Testis (tissue), 2 donors: ENCODE measurements at regions not wholly inside any gene's neighbourhood (a gene's known extent, or its start where the extent isn't known, plus 50 kb on each side); places are given as distances from the start of the nearest gene placed in this dataset.

Source experiments
- DNase-seq: peaks from one replicate; pipeline ENCODE4 v3.0.0-alpha.2; 2019
- H3K27ac ChIP-seq, 2 donors: fragments of 200-600 bp; sonication (generic); one replicate each; pipeline ENCODE4 v1.5.1; 2019
- H3K27me3 ChIP-seq: fragments of 200-600 bp; sonication (generic); one replicate; pipeline ENCODE4 v1.5.1; 2019
- H3K36me3 ChIP-seq: fragments of 200-600 bp; sonication (generic); one replicate; pipeline ENCODE4 v1.5.1; 2017; ENCODE audit warnings: low read depth; ENCODE audit errors: missing control alignments
- H3K4me1 ChIP-seq: fragments of 200-600 bp; sonication (generic); one replicate; pipeline ENCODE4 v1.5.1; 2019
- H3K4me3 ChIP-seq, 2 donors: fragments of 200-600 bp; sonication (generic); one replicate each; pipeline ENCODE4 v1.5.1; 2017 to 2019
- H3K9me3 ChIP-seq: fragments of 200-600 bp; sonication (generic); one replicate; pipeline ENCODE4 v1.5.1; 2017
- CTCF ChIP-seq, 3 experiments: fragments of 450-650 bp in 2 of 3; fragments of 200-600 bp in 1 of 3; sonication (generic) in 1 of 3; IDR thresholded peaks; one replicate each; pipeline ENCODE4 v1.5.1; 2016 to 2019; ENCODE audit warnings: antibody characterized with exemption in 3 of 3, mild to moderate bottlenecking in 2 of 3, moderate library complexity in 1 of 3
- POLR2A ChIP-seq: fragments of 450-650 bp; IDR thresholded peaks from one replicate; pipeline ENCODE4 v1.6.1; 2017; ENCODE audit warnings: antibody characterized with exemption, mild to moderate bottlenecking, moderate library complexity
- WGBS, 2 donors: methylation state at CpG; one replicate each; pipeline ENCODE4 v1.1.5; 2018; 5-methylcytosine and 5-hydroxymethylcytosine counted together
- intact Hi-C: fragments of 100-400 bp; cut with DNase I; formaldehyde crosslinking; loops from one replicate; pipeline ENCODE4 v1.15.1; 2023; ENCODE audit warnings: low total_unique reads

- H3K27me3 ChIP-seq: no peaks in the 10 kb centered on the region
- WGBS, 2 donors: 91 to 92% methylated on average over 4 of the region's 4 CpGs
- no peaks in the 10 kb centered on the region for H3K9me3 ChIP-seq
- TF ChIP-seq POLR2A (no peak), CTCF (IDR thresholded peaks at IDR 0.05) (no peak)
- H3K27ac ChIP-seq: no peak overlapping the region
- no peak for DNase-seq
- peaks cover 9% of the 10 kb centered on the region for H3K4me1 ChIP-seq
- intact Hi-C loops: no loop called here
- no peak overlapping the region for H3K4me3 ChIP-seq
- H3K36me3 ChIP-seq: no peaks in the 10 kb centered on the region
Measured at GRCh38 chr14:55744321-55744720, 164.3 kb downstream of the KTN1 start.

- Histone ChIP-seq H3K4me3 (no peak overlapping the region), H3K9me3 (no peaks in the 10 kb centered on the region), H3K27me3 (no peaks in the 10 kb centered on the region), H3K27ac (no peak overlapping the region), H3K4me1 (peaks cover 3% of the 10 kb centered on the region), H3K36me3 (no peaks in the 10 kb centered on the region)
- intact Hi-C loops: no loop called here
- WGBS, 2 donors: 97 to 100% methylated on average over 7 of the region's 7 CpGs
- no peak for DNase-seq
- TF ChIP-seq POLR2A (no peak), CTCF (IDR thresholded peaks at IDR 0.05) (no peak)
Measured at GRCh38 chr14:55745906-55746305, 165.9 kb downstream of the KTN1 start.

- WGBS, 2 donors: 94 to 96% methylated on average over 2 of the region's 2 CpGs
- H3K4me3 ChIP-seq: no peak overlapping the region
- no peak for DNase-seq
- TF ChIP-seq POLR2A (no peak), CTCF (IDR thresholded peaks at IDR 0.05) (no peak)
- H3K36me3 ChIP-seq: no peaks in the 10 kb centered on the region
- H3K4me1 ChIP-seq: peaks cover 3% of the 10 kb centered on the region
- H3K27ac ChIP-seq: no peak overlapping the region
- no peaks in the 10 kb centered on the region for H3K27me3 ChIP-seq
- intact Hi-C loops: no loop called here
- H3K9me3 ChIP-seq: no peaks in the 10 kb centered on the region
Measured at GRCh38 chr14:55746558-55746957, 166.6 kb downstream of the KTN1 start.

- no peak overlapping the region for H3K27ac ChIP-seq
- no peak for DNase-seq
- no peaks in the 10 kb centered on the region for H3K9me3 ChIP-seq
- 90 to 98% methylated on average over 6 of the region's 6 CpGs for WGBS, 2 donors
- H3K27me3 ChIP-seq: no peaks in the 10 kb centered on the region
- no peak for TF ChIP-seq CTCF (IDR thresholded peaks at IDR 0.05)
- no peak for TF ChIP-seq POLR2A
- intact Hi-C loops: no loop called here
- H3K4me3 ChIP-seq: no peak overlapping the region
- peaks cover 3% of the 10 kb centered on the region for H3K4me1 ChIP-seq
- H3K36me3 ChIP-seq: no peaks in the 10 kb centered on the region
Measured at GRCh38 chr14:55747186-55747585, 167.2 kb downstream of the KTN1 start.

GRCh38 chr14:55749201-55749812 lies 169.3 kb downstream of the KTN1 start:
- no peak for DNase-seq
- Histone ChIP-seq H3K27ac (no peak overlapping the region), H3K4me3 (no peak overlapping the region), H3K9me3 (no peaks in the 10 kb centered on the region), H3K27me3 (no peaks in the 10 kb centered on the region), H3K4me1 (no peaks in the 10 kb centered on the region), H3K36me3 (no peaks in the 10 kb centered on the region)
- TF ChIP-seq CTCF (IDR thresholded peaks at IDR 0.05): no peak
- TF ChIP-seq POLR2A: no peak
- intact Hi-C loops: no loop called here
- 73 to 100% methylated on average over 1 of the region's 1 CpG for WGBS, 2 donors
